ENCODE measurements at regions not wholly inside any gene's neighbourhood (a gene's known extent, or its start where the extent isn't known, plus 50 kb on each side); places are given as distances from the start of the nearest gene placed in this dataset.

DNA sequence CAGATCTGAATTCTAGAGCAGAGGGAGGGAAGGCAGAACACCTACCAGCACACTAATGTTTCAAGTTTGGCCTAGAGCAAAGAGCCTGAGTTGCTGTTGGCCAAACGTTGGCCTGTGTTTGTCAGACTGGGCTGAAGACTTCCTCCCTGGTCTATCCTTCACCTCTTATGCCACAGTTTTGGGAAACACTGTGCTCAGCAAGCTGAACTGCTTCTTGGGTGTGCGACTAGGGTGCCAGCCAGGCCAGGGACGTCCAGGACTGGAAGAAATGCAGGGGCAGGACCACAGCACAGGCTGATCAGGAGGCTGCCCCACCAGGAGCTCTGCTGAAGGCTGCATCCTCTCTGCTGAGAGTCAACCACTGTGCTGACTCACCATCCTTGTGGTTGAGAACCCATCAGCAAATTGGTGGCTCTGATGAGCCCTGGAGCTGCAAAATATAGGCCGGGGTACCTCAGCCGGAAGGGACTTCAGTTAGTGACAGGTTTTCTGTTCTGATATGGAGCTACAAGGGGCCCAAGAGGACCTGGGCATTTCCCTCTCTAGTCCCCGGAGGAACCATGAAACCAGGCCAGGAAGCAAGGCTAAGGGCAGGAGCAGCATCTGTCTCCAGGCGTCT is 131.6 kb upstream of the RASGRP1 start:
- Histone ChIP-seq H3K27me3 (ENCODE audit: control insufficient read depth in 1 of 2, insufficient read depth in 2 of 2, low read length in 2 of 2) (peaks cover 0 to 2% of the 10 kb centered on the region in 2 experiments; a peak in 1 of 5 replicates), H3K9ac (ENCODE audit: insufficient read depth, low read depth, low read length) (no peak overlapping the region), H3K27ac (ENCODE audit: extremely low read length, insufficient read depth, low read length) (no peak overlapping the region), H3K4me2 (ENCODE audit: low read depth, low read length) (no peak overlapping the region), H3K36me3 (replicated peaks in 1 of 2; ENCODE audit: control insufficient read depth in 1 of 2, insufficient read depth in 2 of 2, low read length in 2 of 2) (no peaks in the 10 kb centered on the region), H3K4me3 (replicated peaks in 1 of 3; ENCODE audit: insufficient read depth in 1 of 3, low read depth in 2 of 3, low read length in 3 of 3) (no peak overlapping the region), H2AFZ (ENCODE audit: low read length) (no peak overlapping the region), H3K9me3 (ENCODE audit: low read length) (no peaks in the 10 kb centered on the region), H3K79me2 (ENCODE audit: insufficient read depth, low read length) (no peaks in the 10 kb centered on the region), H4K20me1 (ENCODE audit: insufficient read depth, low read length) (no peaks in the 10 kb centered on the region), H3K4me1 (ENCODE audit: insufficient read depth, low read length) (no peaks in the 10 kb centered on the region)
- POLR2A ChIA-PET, result no interaction called here
- CTCF ChIA-PET (ENCODE audit: low intra/inter-chr PET ratio, low total read pairs), result no interaction called here
- FAIRE-seq (no peak), DNase-seq (ENCODE audit: low spot score) (no peak), ATAC-seq (no peak)
- in situ Hi-C loops (cut with HindIII; ENCODE audit: extremely low pct_ligation_motif_present, low pct_unique_long_range_greater_than_20kb), result loop anchor here (25.0 kb wide), 1 partner anchor 684 kb away; no protein-coding TSS in a partner anchor
- BruUV-seq (replicated peaks), result no TSS peak
- intact Hi-C loops (cut with micrococcal nuclease; ENCODE audit: unreplicated experiment), result no loop called here
- 28% methylated on average over 3 of the region's 7 CpGs for WGBS (ENCODE audit: low lambda C conversion rate)
- no peak for TF ChIP-seq HOMEZ (CRISPR knock-in tag; IDR thresholded peaks at IDR 0.05; ENCODE audit: low read depth)
- TF ChIP-seq SCMH1 (CRISPR knock-in tag; IDR thresholded peaks at IDR 0.05; ENCODE audit: borderline replicate concordance), result no peak
- no peak for TF ChIP-seq ELF3 (CRISPR knock-in tag; IDR thresholded peaks at IDR 0.05)
- TF ChIP-seq FOXK1 (CRISPR knock-in tag; IDR thresholded peaks at IDR 0.05; ENCODE audit: borderline replicate concordance, low read depth), result no peak
- TF ChIP-seq ZNF44 (CRISPR knock-in tag; IDR thresholded peaks at IDR 0.05), result no peak
- TF ChIP-seq NFKBIZ (CRISPR knock-in tag; IDR thresholded peaks at IDR 0.05), result no peak
- no peak for TF ChIP-seq SALL1 (CRISPR knock-in tag; IDR thresholded peaks at IDR 0.05)
- TF ChIP-seq GATAD2A (CRISPR knock-in tag; IDR thresholded peaks at IDR 0.05), result no peak
- no peak for TF ChIP-seq RAD21 (CRISPR knock-in tag; IDR thresholded peaks at IDR 0.05)
- TF ChIP-seq ZNF703 (CRISPR knock-in tag; IDR thresholded peaks at IDR 0.05; ENCODE audit: borderline replicate concordance), result no peak
- no peak for TF ChIP-seq REL (CRISPR knock-in tag; conservative IDR thresholded peaks at IDR 0.05)
- TF ChIP-seq MAFG (CRISPR knock-in tag; IDR thresholded peaks at IDR 0.05), result no peak
- TF ChIP-seq ATAD3A (CRISPR knock-in tag; IDR thresholded peaks at IDR 0.05), result no peak
- no peak for TF ChIP-seq ZMYM3 (CRISPR knock-in tag; IDR thresholded peaks at IDR 0.05)
